Skin epidermis (tissue), 12 donors: ENCODE measurements at regions not wholly inside any gene's neighbourhood (a gene's known extent, or its start where the extent isn't known, plus 50 kb on each side); places are given as distances from the start of the nearest gene placed in this dataset.

Experiments
- H3K27ac ChIP-seq, 21 experiments: fragments of 200-600 bp; sonication (generic) in 11 of 21; one replicate each; pipeline ENCODE4 v1.5.0; 2020; ENCODE audit warnings: mild to moderate bottlenecking in 3 of 21, inconsistent platforms in 2 of 21, moderate library complexity in 2 of 21
- H3K4me3 ChIP-seq, 7 experiments: fragments of 200-600 bp; sonication (generic) in 2 of 7; one replicate each; pipeline ENCODE4 v1.5.0; 2020; ENCODE audit warnings: inconsistent platforms in 2 of 7, mild to moderate bottlenecking in 2 of 7, moderate library complexity in 1 of 7

DNA sequence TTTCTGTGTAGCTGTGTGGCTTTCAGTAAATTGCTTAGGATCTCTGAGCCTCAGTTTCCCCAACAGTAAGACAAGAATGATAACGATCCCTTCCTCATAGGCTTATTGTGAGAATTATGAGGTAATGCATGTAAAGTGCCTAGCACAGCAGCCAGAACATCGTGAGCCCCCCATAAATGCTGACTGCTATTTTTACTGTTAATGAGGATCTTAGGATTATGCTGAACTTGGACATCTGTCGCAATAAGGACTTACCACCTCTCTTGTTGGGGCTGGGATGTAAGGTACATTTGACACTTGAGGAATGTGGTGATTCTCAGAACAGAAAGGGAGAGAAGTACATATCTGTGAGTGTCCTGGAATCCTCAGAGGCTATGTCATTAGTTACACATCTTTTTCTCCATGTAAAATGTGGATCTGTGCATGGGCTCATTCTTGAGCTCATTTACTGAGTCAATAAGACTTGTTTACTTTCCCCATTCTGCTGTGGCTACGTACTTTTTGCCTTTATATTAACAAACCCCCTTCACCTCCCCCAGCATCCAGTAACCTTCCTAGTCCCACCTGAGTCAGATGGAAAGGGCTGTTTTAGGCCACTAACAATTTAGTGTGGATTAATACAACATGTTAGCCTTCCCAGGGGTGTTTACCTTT is 64.4 kb upstream of the PLEKHG1 start:
- H3K27ac ChIP-seq = peak overlapping the region in 7 of 21 experiments; percentile 1 to 66 (median 32)
- H3K4me3 ChIP-seq = no peak overlapping the region

DNA sequence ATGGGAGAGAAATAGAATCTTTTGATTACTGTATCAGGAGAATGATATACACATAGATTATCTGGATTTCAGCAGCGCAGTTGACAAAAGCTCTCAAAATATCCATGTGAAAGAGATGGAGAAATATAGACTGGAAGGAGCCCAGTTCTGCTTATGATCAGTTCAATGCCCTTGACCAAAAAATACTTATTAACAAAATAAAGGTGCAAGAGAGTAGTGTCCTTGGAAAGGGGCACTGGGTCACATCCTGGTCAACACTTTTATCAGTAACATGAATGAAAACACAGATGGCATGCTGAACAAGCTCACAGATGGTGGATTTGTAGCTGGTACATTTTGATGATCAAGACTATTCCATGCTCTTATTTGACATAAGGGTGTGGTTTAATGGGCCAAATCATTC is 63.9 kb upstream of the PLEKHG1 start:
- Histone ChIP-seq H3K4me3 (no peak overlapping the region), H3K27ac (peak overlapping the region in 3 of 21 experiments; percentile 55 to 72 (median 60))

DNA sequence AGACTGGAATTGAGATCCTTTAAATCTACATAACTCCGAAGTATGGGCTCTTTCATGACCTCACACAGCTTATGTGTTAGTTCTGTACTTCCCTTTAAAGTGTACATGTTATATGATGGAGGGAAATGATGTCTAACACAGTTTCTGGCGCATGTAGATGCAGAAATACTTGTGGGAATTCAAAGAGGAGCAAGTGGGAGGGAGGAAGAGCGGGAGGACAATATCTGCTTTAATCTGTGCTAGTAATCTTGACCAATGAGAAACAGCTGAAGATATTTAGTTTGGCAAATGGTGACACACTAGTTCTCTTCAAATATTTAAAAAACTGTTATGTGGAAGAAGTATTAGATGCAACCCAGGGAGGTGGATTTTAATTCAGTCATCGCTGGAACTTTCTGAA is 62.9 kb upstream of the PLEKHG1 start:
- Histone ChIP-seq H3K4me3 (no peak overlapping the region), H3K27ac (peak overlapping the region in 16 of 21 experiments; percentile 9 to 78 (median 47))

DNA sequence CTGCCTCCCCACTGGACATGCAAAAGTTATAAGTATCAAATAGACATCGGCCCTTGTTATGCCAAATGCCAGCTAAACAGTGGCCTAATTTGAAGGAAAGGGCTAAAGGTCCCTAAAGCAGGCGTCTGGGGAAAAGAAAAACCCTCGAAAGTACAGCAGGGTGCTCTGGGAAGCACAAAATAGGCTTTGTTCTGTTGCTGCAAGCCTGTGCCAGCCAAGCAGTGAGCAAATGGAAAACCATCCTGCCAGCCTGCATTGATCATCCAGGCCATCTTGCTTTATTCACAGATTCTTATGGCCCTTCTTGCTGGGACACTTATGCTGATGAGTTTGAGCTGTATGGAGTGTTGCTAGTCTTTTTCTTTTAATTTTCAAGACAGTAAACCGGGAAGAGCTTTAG is 62.2 kb upstream of the PLEKHG1 start:
- H3K4me3 ChIP-seq = no peak overlapping the region
- H3K27ac ChIP-seq = peak overlapping the region in 17 of 21 experiments; percentile 9 to 78 (median 48)

GRCh38 chr6:150537893-150538292 is 61.8 kb upstream of the PLEKHG1 start:
- peak overlapping the region in 8 of 21 experiments; percentile 40 to 77 (median 55) for H3K27ac ChIP-seq

GRCh38 chr6:150539111-150539510 is 60.6 kb upstream of the PLEKHG1 start:
- peak overlapping the region in 8 of 21 experiments; percentile 2 to 53 (median 22) for H3K27ac ChIP-seq
- no peak overlapping the region for H3K4me3 ChIP-seq

More at GRCh38 chr6:150537893-150538292, 61.8 kb upstream of the PLEKHG1 start:
- H3K4me3 ChIP-seq = no peak overlapping the region

DNA sequence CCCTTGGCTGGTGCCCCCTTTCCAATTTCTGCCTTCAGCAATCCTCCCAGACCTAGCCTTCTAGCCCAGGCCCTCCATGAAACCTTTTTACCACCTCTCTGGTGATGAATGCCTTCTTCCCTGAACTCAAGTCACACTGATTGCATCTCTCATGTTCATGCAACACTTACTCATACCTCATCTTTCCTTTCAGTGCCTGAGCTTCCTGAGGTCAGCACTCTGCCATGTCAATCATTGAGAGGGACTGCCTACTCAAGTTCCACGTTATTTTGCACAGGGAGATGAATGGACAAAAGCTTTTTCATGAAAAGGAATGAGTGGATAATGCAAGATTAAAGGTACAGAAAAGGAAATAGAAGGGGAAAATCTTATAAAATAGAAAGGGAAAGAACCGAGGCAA is 60.1 kb upstream of the PLEKHG1 start:
- Histone ChIP-seq H3K4me3 (no peak overlapping the region), H3K27ac (peak overlapping the region in 1 of 21 experiments; percentile 27)

DNA sequence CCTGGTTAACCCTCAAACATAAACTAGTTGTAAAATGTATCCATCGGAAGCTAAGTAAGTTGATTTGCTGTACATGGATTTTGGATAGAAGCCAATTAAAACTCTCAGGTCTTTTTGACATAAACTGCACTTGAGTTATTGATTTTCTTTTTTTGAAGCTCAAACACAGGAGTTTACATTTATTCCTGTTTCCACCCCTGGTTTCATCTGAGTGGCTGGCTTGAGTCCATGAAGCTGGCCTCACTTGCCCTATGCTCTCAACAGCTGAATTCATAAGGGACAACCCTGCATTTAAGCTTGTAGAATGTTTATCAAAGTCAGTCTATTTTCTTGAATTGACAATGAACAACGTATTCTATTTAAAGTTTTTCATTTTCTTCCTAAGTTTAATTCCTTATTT is 58.1 kb upstream of the PLEKHG1 start:
- no peak overlapping the region for H3K27ac ChIP-seq
- no peak overlapping the region for H3K4me3 ChIP-seq

DNA sequence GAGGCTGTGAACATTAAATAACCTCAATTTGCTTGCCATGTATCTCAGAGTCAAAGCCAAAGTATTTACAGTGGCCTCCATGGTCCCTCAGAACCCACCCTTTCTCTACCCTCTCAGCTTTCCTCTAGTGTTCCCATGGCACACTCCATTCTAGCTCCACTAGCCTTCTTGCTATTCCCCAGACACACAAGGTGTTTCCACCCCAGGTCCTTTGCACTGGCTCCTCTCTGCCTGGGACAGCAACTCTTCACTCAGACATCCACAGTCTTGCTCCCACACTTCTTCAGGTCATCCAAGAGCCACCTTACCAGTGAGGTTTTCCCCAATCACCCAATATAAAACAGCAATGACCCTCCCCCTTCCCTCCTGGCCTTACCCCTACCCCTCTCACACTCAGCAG is 56.5 kb upstream of the PLEKHG1 start:
- Histone ChIP-seq H3K27ac (no peak overlapping the region), H3K4me3 (no peak overlapping the region)

GRCh38 chr6:150544793-150545192 is 54.9 kb upstream of the PLEKHG1 start:
- Histone ChIP-seq H3K27ac (no peak overlapping the region), H3K4me3 (no peak overlapping the region)

- H3K27ac ChIP-seq = peak overlapping the region in 1 of 21 experiments; percentile 17
- no peak overlapping the region for H3K4me3 ChIP-seq
Observed at GRCh38 chr6:150546457-150546856, 53.2 kb upstream of the PLEKHG1 start.

- Histone ChIP-seq H3K4me3 (no peak overlapping the region), H3K27ac (no peak overlapping the region)
Observed at GRCh38 chr6:150547502-150548222, 52.0 kb upstream of the PLEKHG1 start.

GRCh38 chr6:150548330-150548729 is 51.4 kb upstream of the PLEKHG1 start:
- Histone ChIP-seq H3K27ac (no peak overlapping the region), H3K4me3 (no peak overlapping the region)

- Histone ChIP-seq H3K4me3 (no peak overlapping the region), H3K27ac (no peak overlapping the region)
Observed at GRCh38 chr6:150549007-150549406, 50.7 kb upstream of the PLEKHG1 start.

GRCh38 chr6:150549674-150550101 is 50.0 kb upstream of the PLEKHG1 start:
- H3K4me3 ChIP-seq = no peak overlapping the region
- H3K27ac ChIP-seq = no peak overlapping the region
